ENCODE measurements at regions not wholly inside any gene's neighbourhood (a gene's known extent, or its start where the extent isn't known, plus 50 kb on each side); places are given as distances from the start of the nearest gene placed in this dataset.

GRCh38 chr15:72873379-72874233, 90.0 kb upstream of the ADPGK start:
- TF ChIP-seq CTCF (conservative IDR thresholded peaks at IDR 0.05) = no peak

GRCh38 chr15:72872066-72872845, 88.7 kb upstream of the ADPGK start:
- TF ChIP-seq CTCF (conservative IDR thresholded peaks at IDR 0.05) = no peak
- H3K27ac ChIP-seq = no peak overlapping the region

More at GRCh38 chr15:72873379-72874233, 90.0 kb upstream of the ADPGK start:
- H3K27ac ChIP-seq = no peak overlapping the region

- no peak overlapping the region for H3K27ac ChIP-seq
- no peak for TF ChIP-seq CTCF (conservative IDR thresholded peaks at IDR 0.05)
Measured at GRCh38 chr15:72866866-72867616, 83.5 kb upstream of the ADPGK start.

- no peak for TF ChIP-seq CTCF (conservative IDR thresholded peaks at IDR 0.05)
- no peak overlapping the region for H3K27ac ChIP-seq
Measured at GRCh38 chr15:72866182-72866581, 82.6 kb upstream of the ADPGK start.

- no peak for TF ChIP-seq CTCF (conservative IDR thresholded peaks at IDR 0.05)
- H3K27ac ChIP-seq = no peak overlapping the region
Measured at GRCh38 chr15:72865486-72865885, 81.9 kb upstream of the ADPGK start.

- no peak overlapping the region for H3K27ac ChIP-seq
- no peak for TF ChIP-seq CTCF (conservative IDR thresholded peaks at IDR 0.05)
Measured at GRCh38 chr15:72864681-72865080, 81.1 kb upstream of the ADPGK start.
